ENCODE measurements at regions not wholly inside any gene's neighbourhood (a gene's known extent, or its start where the extent isn't known, plus 50 kb on each side); places are given as distances from the start of the nearest gene placed in this dataset.

DNA sequence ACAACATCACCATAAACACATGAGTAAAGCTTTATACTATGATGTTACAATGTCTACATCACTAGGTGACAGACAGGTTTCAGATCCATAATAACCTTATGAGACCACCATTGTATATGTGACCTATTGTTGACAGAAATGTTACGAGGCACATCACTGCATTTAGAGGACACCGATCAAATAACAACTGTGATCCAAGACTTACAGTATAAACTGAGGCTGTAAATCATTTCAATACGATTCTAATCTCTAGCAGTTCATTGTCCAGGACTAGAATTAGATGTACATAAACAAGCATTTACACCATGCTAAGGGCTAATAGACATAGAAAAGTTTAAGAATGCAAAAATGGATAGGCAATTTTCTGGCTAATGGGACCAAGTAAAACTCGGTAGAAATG is 491.9 kb upstream of the ROBO1 start:
- no peak for DNase-seq

- no peak for DNase-seq
These were observed 484.3 kb upstream of the ROBO1 start for GRCh38 chr3:80252113-80252512.

DNA sequence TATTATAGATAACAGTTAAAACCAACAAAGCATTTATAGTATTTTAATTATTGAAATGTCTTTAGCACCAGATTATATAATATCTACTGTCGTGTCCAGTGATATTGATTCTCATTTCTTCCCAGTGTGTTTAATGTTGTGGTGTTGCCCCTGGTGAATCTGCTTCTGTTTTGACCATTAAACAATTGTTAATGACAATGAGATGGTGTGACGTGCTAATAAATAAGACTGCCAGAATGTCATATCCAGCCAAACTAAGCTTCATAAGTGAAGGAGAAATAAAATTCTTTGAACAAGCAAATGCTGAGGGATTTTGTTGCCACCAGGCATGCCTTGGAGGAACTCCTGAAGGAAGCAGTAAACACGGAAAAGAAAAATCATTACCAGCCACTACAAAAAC is 480.0 kb upstream of the ROBO1 start:
- no peak for DNase-seq

DNA sequence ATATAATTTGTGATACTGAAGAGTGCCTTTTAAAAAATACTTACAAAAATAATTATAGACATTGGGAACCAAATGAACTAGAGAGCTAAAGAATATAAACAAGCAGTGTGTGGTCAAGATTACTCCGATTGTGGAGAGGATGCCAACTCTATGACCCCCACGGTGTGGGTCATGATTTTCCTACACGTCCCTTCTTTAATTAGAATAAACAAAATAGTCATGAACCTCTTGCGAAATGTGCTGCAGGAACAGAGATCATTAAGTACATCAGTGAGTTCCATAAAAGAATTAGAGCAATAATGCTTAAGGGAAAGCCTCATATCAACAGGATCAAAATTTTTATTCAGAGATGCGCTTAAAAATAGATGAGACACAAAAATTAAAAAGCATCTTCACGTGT is 476.6 kb upstream of the ROBO1 start:
- no peak for DNase-seq

- no peak for DNase-seq
These were observed 474.0 kb upstream of the ROBO1 start for GRCh38 chr3:80241791-80242190.

DNA sequence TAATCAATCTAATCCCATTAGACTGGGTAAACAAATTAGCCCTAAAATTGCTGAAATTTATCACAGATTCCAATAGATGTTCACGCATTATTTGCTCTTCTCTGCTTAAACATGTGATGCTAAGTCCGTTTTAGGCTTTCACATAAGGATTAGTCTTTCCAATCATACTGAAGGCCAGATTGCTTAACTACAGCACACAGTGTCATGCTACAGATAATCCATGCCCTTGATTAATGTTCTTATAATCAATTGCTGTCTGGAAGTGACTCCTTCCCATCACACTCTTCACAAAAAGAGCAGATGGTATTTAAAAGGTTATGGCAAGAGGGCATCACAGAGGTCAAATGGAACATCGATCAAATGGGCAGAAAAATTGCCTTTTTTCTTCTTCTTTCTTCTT is 471.5 kb upstream of the ROBO1 start:
- DNase-seq = no peak

GRCh38 chr3:80238606-80239005 is 470.8 kb upstream of the ROBO1 start:
- DNase-seq = no peak

DNA sequence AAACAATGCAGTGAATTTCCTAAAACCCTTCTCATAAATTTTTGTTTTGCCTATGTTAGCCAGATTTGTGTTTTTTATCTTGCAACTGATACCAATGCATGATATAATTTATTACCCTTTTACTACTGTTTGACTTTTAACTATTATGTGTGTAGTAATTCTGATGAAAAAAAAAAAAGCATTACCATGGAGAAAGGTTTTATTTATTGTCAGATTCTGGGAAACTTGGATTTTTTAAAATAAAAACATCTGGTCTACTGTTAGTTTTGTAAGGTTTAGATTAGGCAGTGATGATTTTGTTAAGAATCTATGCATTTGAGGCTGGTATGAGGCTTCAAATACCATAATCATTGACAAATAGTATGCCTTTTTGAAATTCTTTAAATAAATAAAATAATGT is 470.4 kb upstream of the ROBO1 start:
- DNase-seq = no peak

DNA sequence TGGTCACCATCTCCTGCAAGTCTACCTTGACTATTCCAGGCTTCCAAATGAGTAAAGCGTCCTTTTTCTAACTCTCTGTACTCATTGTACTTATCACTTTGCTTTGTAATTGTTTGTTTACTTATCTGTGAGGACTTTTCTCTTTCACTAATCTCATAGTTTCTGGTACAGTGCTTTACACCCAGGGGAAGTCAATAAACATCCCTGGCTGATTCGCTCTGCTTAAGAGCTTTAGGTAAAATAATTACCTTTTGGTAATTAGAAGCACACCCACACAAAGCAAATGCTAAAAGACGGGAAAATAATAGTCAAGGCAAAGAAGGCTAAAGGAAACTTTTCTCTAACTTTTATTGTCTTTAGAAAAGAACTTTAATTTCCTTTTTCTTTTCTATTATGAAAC is 466.9 kb upstream of the ROBO1 start:
- no peak for DNase-seq

- no peak for DNase-seq
These were observed 465.8 kb upstream of the ROBO1 start for GRCh38 chr3:80233576-80233975.

GRCh38 chr3:80232760-80233159 is 465.0 kb upstream of the ROBO1 start:
- no peak for DNase-seq

- DNase-seq = no peak
These were observed 463.2 kb upstream of the ROBO1 start for GRCh38 chr3:80230962-80231361.

DNA sequence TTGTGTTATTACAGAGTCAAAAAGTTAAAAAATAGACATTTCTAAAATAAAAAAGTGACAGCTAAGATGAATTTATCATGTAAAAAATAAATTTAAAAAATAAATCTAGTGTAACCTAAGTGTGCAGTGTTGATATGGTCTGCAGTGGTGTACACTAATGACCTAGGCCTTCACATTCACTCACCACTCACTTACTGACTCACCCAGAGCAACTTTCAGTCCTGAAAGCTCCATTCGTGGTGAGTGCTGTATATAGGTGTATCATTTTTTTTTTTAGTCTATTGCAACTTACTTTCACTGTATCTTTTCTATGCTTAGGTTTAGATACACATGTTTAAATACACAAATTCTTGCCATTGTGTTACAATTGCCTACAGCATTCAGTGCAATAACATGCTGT is 459.4 kb upstream of the ROBO1 start:
- DNase-seq = no peak

GRCh38 chr3:80215191-80215590 is 447.4 kb upstream of the ROBO1 start:
- DNase-seq = no peak

DNA sequence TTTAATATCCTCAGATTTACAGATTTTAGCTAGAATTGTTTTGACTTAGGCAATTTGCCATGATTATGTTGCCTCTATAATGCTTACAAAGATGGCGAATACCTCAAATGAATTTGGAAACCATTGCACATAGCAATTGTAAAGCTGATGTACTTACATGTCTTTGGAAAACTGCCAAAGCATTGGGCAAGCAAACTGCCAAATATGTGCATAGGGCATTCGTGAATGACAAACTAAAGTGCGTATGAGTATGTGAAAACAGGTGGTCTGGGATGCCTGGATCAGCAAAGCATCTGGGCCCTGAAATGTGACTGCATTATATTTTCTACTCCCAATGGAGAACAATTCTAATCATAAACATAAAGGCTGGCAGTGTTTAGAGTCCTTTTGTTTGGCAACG is 445.3 kb upstream of the ROBO1 start:
- no peak for DNase-seq

DNA sequence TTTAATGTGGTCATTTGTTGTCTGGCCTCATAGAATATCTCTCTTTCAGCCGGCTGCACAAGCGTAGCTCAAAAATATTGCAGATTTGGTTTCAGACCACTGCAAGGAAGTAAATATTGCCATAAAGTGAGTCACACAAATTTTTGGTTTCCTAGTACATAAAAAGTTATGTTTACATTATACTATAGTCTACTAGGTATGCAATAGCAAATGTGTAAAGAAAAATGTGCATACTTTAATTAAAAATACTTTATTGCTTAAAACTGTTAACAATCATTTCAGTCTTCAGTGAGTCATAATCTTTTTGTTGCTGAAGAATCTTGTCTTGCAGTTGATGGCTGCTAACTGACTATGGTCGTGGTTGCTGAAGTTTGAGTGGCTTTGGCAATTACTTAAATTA is 425.1 kb upstream of the ROBO1 start:
- no peak for DNase-seq

- DNase-seq = no peak
These were observed 422.3 kb upstream of the ROBO1 start for GRCh38 chr3:80190051-80190450.

GRCh38 chr3:80187981-80188380 is 420.2 kb upstream of the ROBO1 start:
- DNase-seq = no peak

DNA sequence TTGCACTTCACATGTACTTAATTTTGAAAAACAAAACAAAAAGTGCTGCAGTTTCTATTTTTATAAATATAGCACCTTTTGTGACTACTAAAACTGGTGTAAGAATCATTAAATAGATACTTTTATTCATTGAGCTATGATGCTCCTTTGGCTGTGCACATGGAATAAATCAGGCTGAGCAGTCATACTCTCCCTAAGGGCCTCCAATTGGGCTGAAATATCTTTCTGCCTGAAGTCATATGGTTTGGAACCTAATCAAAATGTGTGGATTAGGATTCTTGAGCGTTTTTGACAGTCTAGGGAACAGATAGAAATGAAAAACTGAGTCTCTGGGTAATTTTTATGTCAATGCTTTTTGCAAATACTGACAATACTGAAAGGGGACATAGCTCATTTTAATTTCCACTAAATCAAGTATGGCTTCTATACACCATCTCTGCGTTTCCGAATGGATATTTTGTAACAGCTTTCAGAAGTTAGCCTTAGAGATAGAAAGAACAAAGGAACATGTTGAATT is 392.2 kb upstream of the ROBO1 start:
- DNase-seq = no peak

- no peak for DNase-seq
These were observed 390.5 kb upstream of the ROBO1 start for GRCh38 chr3:80158332-80158731.

DNA sequence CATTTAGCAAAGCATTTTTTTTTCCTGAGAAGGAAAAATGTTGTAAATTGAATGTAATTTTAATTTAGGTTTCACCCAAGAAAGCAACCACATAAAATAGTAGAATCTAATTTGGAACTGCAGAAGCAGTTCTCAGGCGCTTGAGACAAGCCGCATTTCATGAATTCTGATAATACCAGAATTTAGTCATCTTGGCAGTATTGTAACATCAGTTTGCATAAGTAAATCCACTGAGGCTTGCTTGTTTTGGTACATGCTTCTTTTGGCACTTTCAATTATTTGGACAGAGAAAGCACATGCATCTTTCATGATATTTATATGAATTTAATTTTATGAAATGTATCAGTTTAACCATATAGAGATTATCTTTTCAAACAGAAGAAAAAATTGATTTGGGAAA is 389.7 kb upstream of the ROBO1 start:
- no peak for DNase-seq

DNA sequence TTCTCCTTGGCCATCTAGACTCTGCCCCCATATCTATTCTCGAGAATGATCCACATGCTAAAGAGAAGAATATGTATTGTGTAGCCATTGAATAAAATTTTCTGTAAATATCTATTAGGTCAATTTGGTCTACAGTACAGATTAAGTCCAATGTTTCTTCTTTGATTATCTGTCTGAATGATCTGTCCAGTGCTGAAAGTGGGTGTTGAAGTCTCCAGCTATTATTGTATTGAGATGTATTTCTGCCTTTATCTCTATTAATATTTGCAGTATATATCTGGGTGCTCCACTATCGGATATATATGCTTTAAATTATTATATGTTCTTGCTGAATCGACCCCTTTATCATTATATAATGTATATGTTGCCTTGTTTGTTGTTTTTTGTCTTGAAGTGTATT is 384.9 kb upstream of the ROBO1 start:
- no peak for DNase-seq

DNA sequence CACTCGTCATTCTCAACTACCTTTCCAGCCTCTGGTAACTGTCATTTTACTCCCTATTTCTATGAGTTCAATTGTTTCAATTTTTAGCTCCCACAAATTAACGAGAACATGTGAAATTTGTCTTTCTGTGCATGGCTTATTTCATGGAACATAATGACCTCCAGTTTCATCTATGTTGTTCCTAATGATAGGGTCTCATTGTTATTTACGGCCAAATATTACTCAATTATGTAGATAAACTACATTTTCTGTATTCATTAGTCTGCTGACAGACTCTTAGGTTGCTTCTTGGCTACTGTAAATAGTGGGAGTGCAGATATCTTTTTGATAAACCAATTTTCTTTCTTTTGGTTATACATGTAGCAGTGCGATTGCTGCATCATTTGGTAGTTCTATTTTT is 374.9 kb upstream of the ROBO1 start:
- DNase-seq = no peak

DNA sequence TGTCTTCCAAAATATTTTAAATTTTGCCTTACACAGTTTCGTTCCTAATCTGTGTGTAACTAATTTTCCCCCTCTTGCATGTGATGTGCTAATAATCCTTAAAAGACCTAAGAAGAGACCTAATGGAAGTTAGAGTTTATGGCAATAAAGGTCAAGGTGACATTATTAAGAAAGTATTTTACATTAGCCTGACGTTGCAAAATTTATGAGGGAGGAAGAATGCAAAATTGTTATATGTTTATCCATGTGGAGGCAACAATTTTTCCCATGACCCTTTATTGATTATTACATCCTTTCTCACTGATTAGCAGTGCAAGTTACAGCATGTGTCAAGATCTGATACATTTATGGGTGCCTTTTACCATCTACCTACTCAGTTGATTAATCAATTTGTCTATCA is 373.8 kb upstream of the ROBO1 start:
- no peak for DNase-seq

GRCh38 chr3:80116281-80116680 is 348.5 kb upstream of the ROBO1 start:
- DNase-seq = no peak

GRCh38 chr3:80114694-80115093 is 346.9 kb upstream of the ROBO1 start:
- DNase-seq = no peak
